ENCODE measurements at regions not wholly inside any gene's neighbourhood (a gene's known extent, or its start where the extent isn't known, plus 50 kb on each side); places are given as distances from the start of the nearest gene placed in this dataset.

DNA sequence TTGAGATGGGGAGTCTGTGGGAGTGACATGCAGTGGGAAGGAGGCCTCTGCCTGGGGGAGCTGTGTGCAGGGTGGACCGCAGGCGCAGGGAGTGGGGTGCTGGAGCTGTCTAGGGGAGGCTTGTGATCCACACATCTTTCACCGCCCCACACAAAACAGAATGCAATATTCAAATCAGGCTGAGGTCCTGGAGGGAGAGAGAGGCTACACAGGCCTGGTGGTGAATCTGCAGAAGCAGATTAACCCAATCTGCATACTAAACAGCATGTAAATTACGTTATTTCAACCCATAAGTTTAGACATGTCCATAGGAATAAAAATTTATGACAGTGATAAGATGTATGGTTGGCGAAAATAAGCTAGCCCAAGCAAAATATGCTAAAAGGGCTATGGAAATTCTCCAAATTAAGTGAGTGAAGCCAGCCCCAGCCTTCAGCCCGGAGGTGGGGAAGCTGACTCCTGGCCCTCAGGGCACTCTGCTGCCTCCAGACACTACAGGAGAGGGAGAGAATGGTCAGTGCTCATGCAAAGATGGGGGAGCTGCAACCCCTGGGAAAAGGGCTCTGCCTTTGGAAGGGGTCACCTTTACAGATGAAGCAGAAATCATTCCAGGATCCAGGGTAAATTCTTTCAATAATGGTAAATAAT lies 156.2 kb upstream of the CTTNBP2NL start (continued):
- TF ChIP-seq, protein P1, sequence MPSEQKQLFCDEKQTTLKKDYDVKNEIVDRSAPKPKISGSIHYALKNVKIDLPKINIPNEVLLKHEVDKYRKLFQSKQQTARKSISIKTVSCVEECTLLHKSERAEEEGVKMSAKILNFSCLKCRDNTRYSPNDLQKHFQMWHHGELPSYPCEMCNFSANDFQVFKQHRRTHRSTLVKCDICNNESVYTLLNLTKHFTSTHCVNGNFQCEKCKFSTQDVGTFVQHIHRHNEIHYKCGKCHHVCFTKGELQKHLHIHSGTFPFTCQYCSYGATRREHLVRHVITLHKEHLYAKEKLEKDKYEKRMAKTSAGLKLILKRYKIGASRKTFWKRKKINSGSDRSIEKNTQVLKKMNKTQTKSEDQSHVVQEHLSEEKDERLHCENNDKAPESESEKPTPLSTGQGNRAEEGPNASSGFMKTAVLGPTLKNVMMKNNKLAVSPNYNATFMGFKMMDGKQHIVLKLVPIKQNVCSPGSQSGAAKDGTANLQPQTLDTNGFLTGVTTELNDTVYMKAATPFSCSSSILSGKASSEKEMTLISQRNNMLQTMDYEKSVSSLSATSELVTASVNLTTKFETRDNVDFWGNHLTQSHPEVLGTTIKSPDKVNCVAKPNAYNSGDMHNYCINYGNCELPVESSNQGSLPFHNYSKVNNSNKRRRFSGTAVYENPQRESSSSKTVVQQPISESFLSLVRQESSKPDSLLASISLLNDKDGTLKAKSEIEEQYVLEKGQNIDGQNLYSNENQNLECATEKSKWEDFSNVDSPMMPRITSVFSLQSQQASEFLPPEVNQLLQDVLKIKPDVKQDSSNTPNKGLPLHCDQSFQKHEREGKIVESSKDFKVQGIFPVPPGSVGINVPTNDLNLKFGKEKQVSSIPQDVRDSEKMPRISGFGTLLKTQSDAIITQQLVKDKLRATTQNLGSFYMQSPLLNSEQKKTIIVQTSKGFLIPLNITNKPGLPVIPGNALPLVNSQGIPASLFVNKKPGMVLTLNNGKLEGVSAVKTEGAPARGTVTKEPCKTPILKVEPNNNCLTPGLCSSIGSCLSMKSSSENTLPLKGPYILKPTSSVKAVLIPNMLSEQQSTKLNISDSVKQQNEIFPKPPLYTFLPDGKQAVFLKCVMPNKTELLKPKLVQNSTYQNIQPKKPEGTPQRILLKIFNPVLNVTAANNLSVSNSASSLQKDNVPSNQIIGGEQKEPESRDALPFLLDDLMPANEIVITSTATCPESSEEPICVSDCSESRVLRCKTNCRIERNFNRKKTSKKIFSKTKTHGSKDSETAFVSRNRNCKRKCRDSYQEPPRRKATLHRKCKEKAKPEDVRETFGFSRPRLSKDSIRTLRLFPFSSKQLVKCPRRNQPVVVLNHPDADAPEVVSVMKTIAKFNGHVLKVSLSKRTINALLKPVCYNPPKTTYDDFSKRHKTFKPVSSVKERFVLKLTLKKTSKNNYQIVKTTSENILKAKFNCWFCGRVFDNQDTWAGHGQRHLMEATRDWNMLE (tag by site-specific recombination; conservative IDR thresholded peaks at IDR 0.05; ENCODE audit: low read depth) = no peak
- TF ChIP-seq ZNF19 (tag by site-specific recombination; IDR thresholded peaks at IDR 0.05; ENCODE audit: low read depth) = no peak
- TF ChIP-seq ZNF223 (tag by site-specific recombination; IDR thresholded peaks at IDR 0.05) = no peak
- TF ChIP-seq SCRT2 (tag by site-specific recombination; IDR thresholded peaks at IDR 0.05) = no peak
- TF ChIP-seq MEIS1 (CRISPR knock-in tag; IDR thresholded peaks at IDR 0.05; ENCODE audit: borderline replicate concordance) = no peak

DNA sequence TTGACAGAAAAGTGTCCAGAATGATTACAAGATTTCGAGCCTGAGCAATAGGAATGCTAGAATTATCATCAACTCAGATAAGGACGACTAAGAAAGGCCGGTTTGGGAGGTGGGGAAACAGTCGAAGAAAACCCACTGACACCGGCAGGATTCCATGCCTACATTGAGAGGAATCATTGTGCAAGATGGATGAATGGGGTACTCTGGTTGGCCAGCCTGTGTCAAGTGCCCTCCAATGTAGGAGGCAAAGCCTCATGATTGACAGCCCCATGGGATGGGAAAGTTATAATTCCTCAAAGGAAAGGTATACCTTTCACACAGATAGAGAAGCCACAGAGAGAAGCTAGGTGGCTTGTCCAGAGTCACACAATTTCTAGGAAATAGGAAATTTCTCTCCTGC lies 153.5 kb upstream of the CTTNBP2NL start:
- TF ChIP-seq TCF7L2 (IDR thresholded peaks at IDR 0.05; ENCODE audit: borderline replicate concordance, low read depth, low read length) (no peak), ZSCAN30 (tag by site-specific recombination; IDR thresholded peaks at IDR 0.05) (no peak), ZNF629 (tag by site-specific recombination; IDR thresholded peaks at IDR 0.05) (no peak), ZNF623 (tag by site-specific recombination; IDR thresholded peaks at IDR 0.05) (no peak), SETDB1 (IDR thresholded peaks at IDR 0.05; ENCODE audit: insufficient read length, low read length) (no peak), ZNF10 (tag by site-specific recombination; IDR thresholded peaks at IDR 0.05) (no peak), ZNF747 (tag by site-specific recombination; IDR thresholded peaks at IDR 0.05) (no peak), ZNF138 (tag by site-specific recombination; IDR thresholded peaks at IDR 0.05; ENCODE audit: borderline replicate concordance) (no peak), ZNF175 (tag by site-specific recombination; IDR thresholded peaks at IDR 0.05) (no peak), ZNF132 (tag by site-specific recombination; IDR thresholded peaks at IDR 0.05; ENCODE audit: borderline replicate concordance) (no peak), ZNF677 (tag by site-specific recombination; IDR thresholded peaks at IDR 0.05) (no peak), ZNF433 (tag by site-specific recombination; IDR thresholded peaks at IDR 0.05; ENCODE audit: low read depth) (no peak), ZNF335 (tag by site-specific recombination; conservative IDR thresholded peaks at IDR 0.05) (no peak), ZNF561 (tag by site-specific recombination; IDR thresholded peaks at IDR 0.05; ENCODE audit: borderline replicate concordance) (no peak)
- TF ChIP-seq, protein P2, sequence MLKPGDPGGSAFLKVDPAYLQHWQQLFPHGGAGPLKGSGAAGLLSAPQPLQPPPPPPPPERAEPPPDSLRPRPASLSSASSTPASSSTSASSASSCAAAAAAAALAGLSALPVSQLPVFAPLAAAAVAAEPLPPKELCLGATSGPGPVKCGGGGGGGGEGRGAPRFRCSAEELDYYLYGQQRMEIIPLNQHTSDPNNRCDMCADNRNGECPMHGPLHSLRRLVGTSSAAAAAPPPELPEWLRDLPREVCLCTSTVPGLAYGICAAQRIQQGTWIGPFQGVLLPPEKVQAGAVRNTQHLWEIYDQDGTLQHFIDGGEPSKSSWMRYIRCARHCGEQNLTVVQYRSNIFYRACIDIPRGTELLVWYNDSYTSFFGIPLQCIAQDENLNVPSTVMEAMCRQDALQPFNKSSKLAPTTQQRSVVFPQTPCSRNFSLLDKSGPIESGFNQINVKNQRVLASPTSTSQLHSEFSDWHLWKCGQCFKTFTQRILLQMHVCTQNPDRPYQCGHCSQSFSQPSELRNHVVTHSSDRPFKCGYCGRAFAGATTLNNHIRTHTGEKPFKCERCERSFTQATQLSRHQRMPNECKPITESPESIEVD (tag by site-specific recombination; IDR thresholded peaks at IDR 0.05) = no peak
- TF ChIP-seq, protein P3, sequence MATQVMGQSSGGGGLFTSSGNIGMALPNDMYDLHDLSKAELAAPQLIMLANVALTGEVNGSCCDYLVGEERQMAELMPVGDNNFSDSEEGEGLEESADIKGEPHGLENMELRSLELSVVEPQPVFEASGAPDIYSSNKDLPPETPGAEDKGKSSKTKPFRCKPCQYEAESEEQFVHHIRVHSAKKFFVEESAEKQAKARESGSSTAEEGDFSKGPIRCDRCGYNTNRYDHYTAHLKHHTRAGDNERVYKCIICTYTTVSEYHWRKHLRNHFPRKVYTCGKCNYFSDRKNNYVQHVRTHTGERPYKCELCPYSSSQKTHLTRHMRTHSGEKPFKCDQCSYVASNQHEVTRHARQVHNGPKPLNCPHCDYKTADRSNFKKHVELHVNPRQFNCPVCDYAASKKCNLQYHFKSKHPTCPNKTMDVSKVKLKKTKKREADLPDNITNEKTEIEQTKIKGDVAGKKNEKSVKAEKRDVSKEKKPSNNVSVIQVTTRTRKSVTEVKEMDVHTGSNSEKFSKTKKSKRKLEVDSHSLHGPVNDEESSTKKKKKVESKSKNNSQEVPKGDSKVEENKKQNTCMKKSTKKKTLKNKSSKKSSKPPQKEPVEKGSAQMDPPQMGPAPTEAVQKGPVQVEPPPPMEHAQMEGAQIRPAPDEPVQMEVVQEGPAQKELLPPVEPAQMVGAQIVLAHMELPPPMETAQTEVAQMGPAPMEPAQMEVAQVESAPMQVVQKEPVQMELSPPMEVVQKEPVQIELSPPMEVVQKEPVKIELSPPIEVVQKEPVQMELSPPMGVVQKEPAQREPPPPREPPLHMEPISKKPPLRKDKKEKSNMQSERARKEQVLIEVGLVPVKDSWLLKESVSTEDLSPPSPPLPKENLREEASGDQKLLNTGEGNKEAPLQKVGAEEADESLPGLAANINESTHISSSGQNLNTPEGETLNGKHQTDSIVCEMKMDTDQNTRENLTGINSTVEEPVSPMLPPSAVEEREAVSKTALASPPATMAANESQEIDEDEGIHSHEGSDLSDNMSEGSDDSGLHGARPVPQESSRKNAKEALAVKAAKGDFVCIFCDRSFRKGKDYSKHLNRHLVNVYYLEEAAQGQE (tag by site-specific recombination; IDR thresholded peaks at IDR 0.05) = no peak
- TF ChIP-seq, protein P4, sequence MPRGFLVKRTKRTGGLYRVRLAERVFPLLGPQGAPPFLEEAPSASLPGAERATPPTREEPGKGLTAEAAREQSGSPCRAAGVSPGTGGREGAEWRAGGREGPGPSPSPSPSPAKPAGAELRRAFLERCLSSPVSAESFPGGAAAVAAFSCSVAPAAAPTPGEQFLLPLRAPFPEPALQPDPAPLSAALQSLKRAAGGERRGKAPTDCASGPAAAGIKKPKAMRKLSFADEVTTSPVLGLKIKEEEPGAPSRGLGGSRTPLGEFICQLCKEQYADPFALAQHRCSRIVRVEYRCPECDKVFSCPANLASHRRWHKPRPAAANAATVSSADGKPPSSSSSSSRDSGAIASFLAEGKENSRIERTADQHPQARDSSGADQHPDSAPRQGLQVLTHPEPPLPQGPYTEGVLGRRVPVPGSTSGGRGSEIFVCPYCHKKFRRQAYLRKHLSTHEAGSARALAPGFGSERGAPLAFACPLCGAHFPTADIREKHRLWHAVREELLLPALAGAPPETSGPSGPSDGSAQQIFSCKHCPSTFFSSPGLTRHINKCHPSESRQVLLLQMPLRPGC (tag by site-specific recombination; IDR thresholded peaks at IDR 0.05) = no peak
- H3K36me3 ChIP-seq (ENCODE audit: control insufficient read depth in 2 of 2, insufficient read depth in 1 of 2, low read length in 2 of 2) = no peaks in the 10 kb centered on the region
- H3K27ac ChIP-seq (ENCODE audit: extremely low read depth, low read depth, low read length) = no peak overlapping the region
- ChIA-PET POLR2A (no interaction called here), CTCF (interaction anchor here (0.7 kb wide), 1 partner anchor 59 kb away, joined by 4 read pairs; no protein-coding TSS in a partner anchor)
- H3K9me3 ChIP-seq (ENCODE audit: control insufficient read depth, insufficient read depth, low read depth, low read length) = no peaks in the 10 kb centered on the region
- H3K4me3 ChIP-seq (ENCODE audit: low read depth, low read length) = no peak overlapping the region
- H3K4me1 ChIP-seq (ENCODE audit: control insufficient read depth, insufficient read depth, low read length) = no peaks in the 10 kb centered on the region

Data from HEK293 (cell line).